ENCODE measurements at regions not wholly inside any gene's neighbourhood (a gene's known extent, or its start where the extent isn't known, plus 50 kb on each side); places are given as distances from the start of the nearest gene placed in this dataset.

DNA sequence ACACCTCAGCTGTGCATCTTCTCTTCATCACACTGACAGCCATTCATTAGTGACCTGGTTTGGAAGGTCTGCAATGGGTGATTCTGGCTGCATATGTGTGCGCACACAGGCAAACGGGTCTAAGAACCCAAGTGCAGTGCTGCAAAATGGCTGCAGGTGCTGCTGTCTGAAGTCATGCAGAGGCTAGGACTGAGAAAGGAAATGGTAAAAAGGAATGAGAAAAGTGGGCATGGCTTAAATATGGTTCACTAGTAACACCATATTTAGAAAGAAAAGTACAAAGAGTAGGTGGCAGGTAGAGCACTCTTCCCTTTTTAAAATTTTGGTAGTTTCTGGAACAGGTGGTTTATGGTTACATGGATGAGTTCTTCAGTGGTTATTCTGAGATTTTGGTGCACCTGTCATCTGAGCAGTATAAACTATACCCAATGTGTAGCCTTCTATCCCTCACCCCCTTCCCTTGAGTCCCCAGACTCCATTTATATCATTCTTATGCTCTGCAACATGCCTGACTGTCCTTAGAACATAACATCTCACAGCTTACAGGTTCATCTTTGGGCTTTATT, 78.4 kb downstream of the CCNG2 start:
- TF ChIP-seq YY1 (IDR thresholded peaks at IDR 0.05) (no peak), CTCF (IDR thresholded peaks at IDR 0.05; ENCODE audit: low read depth, low read length, missing input control) (no peak), MAX (IDR thresholded peaks at IDR 0.05) (no peak), GABPA (IDR thresholded peaks at IDR 0.05 in 1 of 2, conservative IDR thresholded peaks at IDR 0.05 in 1 of 2) (no peak), JUND (IDR thresholded peaks at IDR 0.05) (no peak), REST (IDR thresholded peaks at IDR 0.05) (no peak), SP1 (IDR thresholded peaks at IDR 0.05) (no peak), RXRA (IDR thresholded peaks at IDR 0.05) (no peak), FOXA1 (IDR thresholded peaks at IDR 0.05) (no peak), RAD21 (IDR thresholded peaks at IDR 0.05) (no peak), EGR1 (IDR thresholded peaks at IDR 0.05; ENCODE audit: low read depth in 2 of 2) (no peak)
- TF ChIP-seq, protein P1, sequence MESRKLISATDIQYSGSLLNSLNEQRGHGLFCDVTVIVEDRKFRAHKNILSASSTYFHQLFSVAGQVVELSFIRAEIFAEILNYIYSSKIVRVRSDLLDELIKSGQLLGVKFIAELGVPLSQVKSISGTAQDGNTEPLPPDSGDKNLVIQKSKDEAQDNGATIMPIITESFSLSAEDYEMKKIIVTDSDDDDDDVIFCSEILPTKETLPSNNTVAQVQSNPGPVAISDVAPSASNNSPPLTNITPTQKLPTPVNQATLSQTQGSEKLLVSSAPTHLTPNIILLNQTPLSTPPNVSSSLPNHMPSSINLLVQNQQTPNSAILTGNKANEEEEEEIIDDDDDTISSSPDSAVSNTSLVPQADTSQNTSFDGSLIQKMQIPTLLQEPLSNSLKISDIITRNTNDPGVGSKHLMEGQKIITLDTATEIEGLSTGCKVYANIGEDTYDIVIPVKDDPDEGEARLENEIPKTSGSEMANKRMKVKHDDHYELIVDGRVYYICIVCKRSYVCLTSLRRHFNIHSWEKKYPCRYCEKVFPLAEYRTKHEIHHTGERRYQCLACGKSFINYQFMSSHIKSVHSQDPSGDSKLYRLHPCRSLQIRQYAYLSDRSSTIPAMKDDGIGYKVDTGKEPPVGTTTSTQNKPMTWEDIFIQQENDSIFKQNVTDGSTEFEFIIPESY (IDR thresholded peaks at IDR 0.05): no peak
- TF ChIP-seq, protein P2, sequence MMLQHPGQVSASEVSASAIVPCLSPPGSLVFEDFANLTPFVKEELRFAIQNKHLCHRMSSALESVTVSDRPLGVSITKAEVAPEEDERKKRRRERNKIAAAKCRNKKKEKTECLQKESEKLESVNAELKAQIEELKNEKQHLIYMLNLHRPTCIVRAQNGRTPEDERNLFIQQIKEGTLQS (IDR thresholded peaks at IDR 0.05): no peak
